B cell (primary cell): ENCODE measurements at regions not wholly inside any gene's neighbourhood (a gene's known extent, or its start where the extent isn't known, plus 50 kb on each side); places are given as distances from the start of the nearest gene placed in this dataset.

Source experiments
- ATAC-seq: fragments of 200-7000 bp; cut with Tn5 transposase; one replicate; pipeline ENCODE4 v1.10.0; 2021; ENCODE audit warnings: low read depth, mild to moderate bottlenecking, moderate number of reproducible peaks, moderate library complexity
- CTCF ChIA-PET: fragments of 350-600 bp; sonication (Branson Sonifier 250); formaldehyde crosslinking; loops from one replicate; lab custom pipeline; 2021; ENCODE audit warnings: antibody characterized with exemption, inconsistent platforms; lab: Charles Lee
- POLR2A ChIA-PET: fragments of 350-600 bp; sonication (Branson Sonifier 250); formaldehyde crosslinking; loops from one replicate; lab custom pipeline; 2021; ENCODE audit warnings: antibody characterized with exemption; lab: Charles Lee
- DNase-seq: peaks from one replicate; pipeline ENCODE4 v3.0.0; 2013
- H2AFZ ChIP-seq: 2 replicates; pipeline ENCODE4 v1.6.1; 2012; ENCODE audit warnings: mild to moderate bottlenecking, low read depth, low read length; ENCODE audit not compliant: insufficient read depth, poor library complexity, severe bottlenecking
- H3K27ac ChIP-seq, 2 donors: 1 replicate in 1 of 2; 2 replicates in 1 of 2; pipeline ENCODE4 v1.5.1; 2012 to 2013; ENCODE audit warnings: low read length in 2 of 2, mild to moderate bottlenecking in 2 of 2, moderate library complexity in 1 of 2
- H3K27me3 ChIP-seq, 4 experiments: fragments of 200-600 bp in 1 of 4; sonication (generic) in 1 of 4; replicated peaks in 1 of 4; 1 replicate in 2 of 4; 2 replicates in 2 of 4; pipeline versions ENCODE4 v1.6.1 to v1.7.0; 2013 to 2016; ENCODE audit warnings: low read length in 3 of 4, mild to moderate bottlenecking in 2 of 4, mixed read lengths in 1 of 4, moderate library complexity in 1 of 4; ENCODE audit not compliant: insufficient read depth in 4 of 4, control insufficient read depth in 3 of 4; ENCODE audit errors: control extremely low read depth in 1 of 4
- H3K36me3 ChIP-seq, 2 experiments: replicated peaks in 1 of 2; 1 replicate in 1 of 2; 2 replicates in 1 of 2; pipeline versions ENCODE4 v1.6.1 to v1.7.1; 2013; ENCODE audit warnings: low read length in 1 of 2; ENCODE audit not compliant: insufficient read depth in 2 of 2, control insufficient read depth in 1 of 2; ENCODE audit errors: control extremely low read depth in 1 of 2, extremely low read depth in 1 of 2
- H3K4me1 ChIP-seq, 2 donors: fragments of 200-600 bp in 1 of 2; sonication (generic) in 1 of 2; 1 replicate in 1 of 2; 2 replicates in 1 of 2; pipeline versions ENCODE4 v1.5.1 to v1.6.1; 2013 to 2017; ENCODE audit warnings: low read length in 2 of 2; ENCODE audit not compliant: control insufficient read depth in 2 of 2, insufficient read depth in 2 of 2
- H3K4me2 ChIP-seq: replicated peaks from 2 replicates; pipeline ENCODE3; 2012; ENCODE audit warnings: mild to moderate bottlenecking, low read depth, low read length; ENCODE audit not compliant: poor library complexity, severe bottlenecking
- H3K4me3 ChIP-seq, 5 experiments: fragments of 200-600 bp in 1 of 5; sonication (generic) in 1 of 5; 1 replicate in 3 of 5; 2 replicates in 2 of 5; pipeline versions ENCODE4 v1.5.1 to v1.7.0; 2011 to 2016; ENCODE audit warnings: low read length in 4 of 5, mild to moderate bottlenecking in 4 of 5, low read depth in 2 of 5, control low read depth in 1 of 5, moderate library complexity in 1 of 5; ENCODE audit not compliant: insufficient read depth in 1 of 5; ENCODE audit errors: control extremely low read depth in 1 of 5, extremely low read depth in 1 of 5
- H3K79me2 ChIP-seq: fragments of 200-600 bp; sonication (generic); one replicate; pipeline ENCODE4 v1.6.0; 2016; ENCODE audit warnings: low read length; ENCODE audit not compliant: control insufficient read depth, insufficient read depth
- H3K9ac ChIP-seq: fragments of 200-600 bp; sonication (generic); 2 replicates; pipeline ENCODE4 v1.6.1; 2017; ENCODE audit warnings: mild to moderate bottlenecking, low read length, moderate library complexity
- H3K9me3 ChIP-seq, 3 donors: one replicate each; pipeline versions ENCODE4 v1.6.1 to v1.7.1; 2013; ENCODE audit warnings: low read length in 2 of 3; ENCODE audit not compliant: control insufficient read depth in 2 of 3, insufficient read depth in 1 of 3; ENCODE audit errors: control extremely low read depth in 1 of 3
- H4K20me1 ChIP-seq: 2 replicates; pipeline ENCODE4 v1.6.0; 2012; ENCODE audit warnings: mild to moderate bottlenecking, low read length; ENCODE audit not compliant: insufficient read depth, control insufficient read depth, poor library complexity, severe bottlenecking
- H3K27ac Mint-ChIP-seq: one replicate; pipeline ENCODE4 v1.8.0; 2021; ENCODE audit warnings: mixed read lengths
- H3K27me3 Mint-ChIP-seq: one replicate; pipeline ENCODE4 v1.8.0; 2021; ENCODE audit warnings: mixed read lengths
- H3K4me1 Mint-ChIP-seq: one replicate; pipeline ENCODE4 v1.8.0; 2021; ENCODE audit warnings: mixed read lengths
- H3K4me3 Mint-ChIP-seq: one replicate; pipeline ENCODE4 v1.8.0; 2021; ENCODE audit warnings: mixed read lengths
- H3K9me3 Mint-ChIP-seq: one replicate; pipeline ENCODE4 v1.8.0; 2022; ENCODE audit warnings: mixed read lengths; ENCODE audit not compliant: insufficient read depth
- CTCF ChIP-seq: fragments of 200-600 bp; IDR thresholded peaks from one replicate; pipeline ENCODE4 v1.8.0; 2022; ENCODE audit warnings: antibody characterized with exemption, mild to moderate bottlenecking
- EZH2 ChIP-seq: IDR thresholded peaks from 2 replicates; pipeline ENCODE4 v1.6.1; 2012; ENCODE audit warnings: borderline replicate concordance, low read depth, mild to moderate bottlenecking, moderate library complexity, low read length; ENCODE audit not compliant: insufficient read depth, poor library complexity, severe bottlenecking
- WGBS: methylation state at CpG from one replicate; pipeline ENCODE4 v1.1.5; 2013; ENCODE audit warnings: missing lambda C conversion rate; ENCODE audit not compliant: insufficient coverage; 5-methylcytosine and 5-hydroxymethylcytosine counted together
- intact Hi-C: fragments of 100-400 bp; cut with micrococcal nuclease; formaldehyde crosslinking; loops from one replicate; pipeline ENCODE4 v1.10.0; 2022

- H3K4me1 ChIP-seq = no peaks in the 10 kb centered on the region
- H3K36me3 ChIP-seq = no peaks in the 10 kb centered on the region
- no peak for TF ChIP-seq EZH2
- TF ChIP-seq CTCF = no peak
- no peaks in the 10 kb centered on the region for H4K20me1 ChIP-seq
- DNase-seq = no peak
- Mint-ChIP-seq H3K27ac (no peak overlapping the region), H3K9me3 (no peaks in the 10 kb centered on the region), H3K27me3 (no peaks in the 10 kb centered on the region), H3K4me1 (no peaks in the 10 kb centered on the region), H3K4me3 (no peak overlapping the region)
- no peak overlapping the region for H3K4me3 ChIP-seq
- H3K4me2 ChIP-seq = no peak overlapping the region
- H3K27ac ChIP-seq = no peak overlapping the region
- WGBS = no CpG with 5 or more reads among the region's 2 CpGs
- intact Hi-C loops = no loop called here
- peaks cover 0 to 5% (median 0%) of the 10 kb centered on the region in 3 donors for H3K9me3 ChIP-seq
- H2AFZ ChIP-seq = no peak overlapping the region
- no peaks in the 10 kb centered on the region for H3K27me3 ChIP-seq
- H3K9ac ChIP-seq = no peak overlapping the region
- CTCF ChIA-PET = no interaction called here
- H3K79me2 ChIP-seq = no peaks in the 10 kb centered on the region
- POLR2A ChIA-PET = no interaction called here
- no peak for ATAC-seq
These were observed 296.7 kb downstream of the TRAM1L1 start for GRCh38 chr4:116788723-116789122.

GRCh38 chr4:116755051-116755450 lies 330.3 kb downstream of the TRAM1L1 start:
- Histone ChIP-seq H3K79me2 (no peaks in the 10 kb centered on the region), H4K20me1 (no peaks in the 10 kb centered on the region), H3K9me3 (no peaks in the 10 kb centered on the region), H3K9ac (no peak overlapping the region), H3K4me3 (no peak overlapping the region), H3K27ac (no peak overlapping the region), H3K4me2 (no peak overlapping the region), H3K36me3 (no peaks in the 10 kb centered on the region), H3K4me1 (no peaks in the 10 kb centered on the region), H3K27me3 (no peaks in the 10 kb centered on the region), H2AFZ (no peak overlapping the region)
- no peak for DNase-seq
- H3K27ac Mint-ChIP-seq = no peak overlapping the region
- no peak overlapping the region for H3K4me3 Mint-ChIP-seq
- intact Hi-C loops = no loop called here
- WGBS = 100% methylated on average over 1 of the region's 1 CpG
- ATAC-seq = no peak
- ChIA-PET CTCF (no interaction called here), POLR2A (no interaction called here)
- H3K27me3 Mint-ChIP-seq = no peaks in the 10 kb centered on the region
- TF ChIP-seq CTCF (no peak), EZH2 (no peak)
- H3K4me1 Mint-ChIP-seq = no peaks in the 10 kb centered on the region
- no peaks in the 10 kb centered on the region for H3K9me3 Mint-ChIP-seq
